Ishikawa (cell line): ENCODE measurements at regions not wholly inside any gene's neighbourhood (a gene's known extent, or its start where the extent isn't known, plus 50 kb on each side); places are given as distances from the start of the nearest gene placed in this dataset.

Source experiments
- CEBPB ChIP-seq: IDR thresholded peaks from 2 replicates; pipeline ENCODE4 v1.6.1; 2012
- CREB1 ChIP-seq: IDR thresholded peaks from 2 replicates; pipeline ENCODE4 v1.6.1; 2012; ENCODE audit warnings: low read depth
- EGR1 ChIP-seq: IDR thresholded peaks from 2 replicates; pipeline ENCODE4 v1.6.1; 2012
- EP300 ChIP-seq: IDR thresholded peaks from 2 replicates; pipeline ENCODE4 v1.6.1; 2012; ENCODE audit warnings: borderline replicate concordance
- FOXM1 ChIP-seq: IDR thresholded peaks from 2 replicates; pipeline ENCODE4 v1.6.1; 2012; ENCODE audit warnings: low read depth, borderline replicate concordance
- MAX ChIP-seq: IDR thresholded peaks from 2 replicates; pipeline ENCODE4 v1.6.1; 2012
- RAD21 ChIP-seq: IDR thresholded peaks from 2 replicates; pipeline ENCODE4 v1.6.1; 2012; ENCODE audit warnings: low read depth
- TAF1 ChIP-seq: IDR thresholded peaks from 2 replicates; pipeline ENCODE4 v1.6.1; 2012; ENCODE audit warnings: low read depth, mild to moderate bottlenecking
- TCF12 ChIP-seq: IDR thresholded peaks from 2 replicates; pipeline ENCODE4 v1.6.1; 2012; ENCODE audit warnings: low read depth
- TEAD4 ChIP-seq: IDR thresholded peaks from 2 replicates; pipeline ENCODE4 v1.6.1; 2012
- YY1 ChIP-seq: IDR thresholded peaks from 2 replicates; pipeline ENCODE4 v1.6.1; 2012; ENCODE audit warnings: low read depth
- ZBTB7A ChIP-seq: IDR thresholded peaks from 2 replicates; pipeline ENCODE4 v1.6.1; 2012; ENCODE audit warnings: low read depth
- TF ChIP-seq, protein P1 (sequence below): IDR thresholded peaks from 2 replicates; pipeline ENCODE4 v1.6.1; 2012; ENCODE audit warnings: low read depth, mild to moderate bottlenecking
- TF ChIP-seq, protein P2 (sequence below): IDR thresholded peaks from 2 replicates; pipeline ENCODE4 v1.6.1; 2012

GRCh38 chr14:71628433-71628832 lies 303.8 kb upstream of the RGS6 start:
- TF ChIP-seq TEAD4 (no peak), ZBTB7A (no peak), TCF12 (no peak), EP300 (no peak), MAX (no peak), CREB1 (no peak), EGR1 (no peak), TAF1 (no peak), RAD21 (no peak), CEBPB (no peak), YY1 (no peak), FOXM1 (no peak)
- TF ChIP-seq, protein P1, sequence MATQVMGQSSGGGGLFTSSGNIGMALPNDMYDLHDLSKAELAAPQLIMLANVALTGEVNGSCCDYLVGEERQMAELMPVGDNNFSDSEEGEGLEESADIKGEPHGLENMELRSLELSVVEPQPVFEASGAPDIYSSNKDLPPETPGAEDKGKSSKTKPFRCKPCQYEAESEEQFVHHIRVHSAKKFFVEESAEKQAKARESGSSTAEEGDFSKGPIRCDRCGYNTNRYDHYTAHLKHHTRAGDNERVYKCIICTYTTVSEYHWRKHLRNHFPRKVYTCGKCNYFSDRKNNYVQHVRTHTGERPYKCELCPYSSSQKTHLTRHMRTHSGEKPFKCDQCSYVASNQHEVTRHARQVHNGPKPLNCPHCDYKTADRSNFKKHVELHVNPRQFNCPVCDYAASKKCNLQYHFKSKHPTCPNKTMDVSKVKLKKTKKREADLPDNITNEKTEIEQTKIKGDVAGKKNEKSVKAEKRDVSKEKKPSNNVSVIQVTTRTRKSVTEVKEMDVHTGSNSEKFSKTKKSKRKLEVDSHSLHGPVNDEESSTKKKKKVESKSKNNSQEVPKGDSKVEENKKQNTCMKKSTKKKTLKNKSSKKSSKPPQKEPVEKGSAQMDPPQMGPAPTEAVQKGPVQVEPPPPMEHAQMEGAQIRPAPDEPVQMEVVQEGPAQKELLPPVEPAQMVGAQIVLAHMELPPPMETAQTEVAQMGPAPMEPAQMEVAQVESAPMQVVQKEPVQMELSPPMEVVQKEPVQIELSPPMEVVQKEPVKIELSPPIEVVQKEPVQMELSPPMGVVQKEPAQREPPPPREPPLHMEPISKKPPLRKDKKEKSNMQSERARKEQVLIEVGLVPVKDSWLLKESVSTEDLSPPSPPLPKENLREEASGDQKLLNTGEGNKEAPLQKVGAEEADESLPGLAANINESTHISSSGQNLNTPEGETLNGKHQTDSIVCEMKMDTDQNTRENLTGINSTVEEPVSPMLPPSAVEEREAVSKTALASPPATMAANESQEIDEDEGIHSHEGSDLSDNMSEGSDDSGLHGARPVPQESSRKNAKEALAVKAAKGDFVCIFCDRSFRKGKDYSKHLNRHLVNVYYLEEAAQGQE: no peak
- TF ChIP-seq, protein P2, sequence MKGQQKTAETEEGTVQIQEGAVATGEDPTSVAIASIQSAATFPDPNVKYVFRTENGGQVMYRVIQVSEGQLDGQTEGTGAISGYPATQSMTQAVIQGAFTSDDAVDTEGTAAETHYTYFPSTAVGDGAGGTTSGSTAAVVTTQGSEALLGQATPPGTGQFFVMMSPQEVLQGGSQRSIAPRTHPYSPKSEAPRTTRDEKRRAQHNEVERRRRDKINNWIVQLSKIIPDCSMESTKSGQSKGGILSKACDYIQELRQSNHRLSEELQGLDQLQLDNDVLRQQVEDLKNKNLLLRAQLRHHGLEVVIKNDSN: no peak

- TF ChIP-seq, protein P1: no peak
- no peak for TF ChIP-seq FOXM1
- no peak for TF ChIP-seq CREB1
- TF ChIP-seq MAX: no peak
- TF ChIP-seq TCF12: no peak
- no peak for TF ChIP-seq ZBTB7A
- TF ChIP-seq TEAD4: no peak
These were observed 303.0 kb upstream of the RGS6 start for GRCh38 chr14:71629250-71629649.

- no peak for TF ChIP-seq RAD21
- TF ChIP-seq, protein P1: no peak
- no peak for TF ChIP-seq EP300
- TF ChIP-seq TCF12: no peak
- TF ChIP-seq TAF1: no peak
These were observed 302.3 kb upstream of the RGS6 start for GRCh38 chr14:71629765-71630492.

DNA sequence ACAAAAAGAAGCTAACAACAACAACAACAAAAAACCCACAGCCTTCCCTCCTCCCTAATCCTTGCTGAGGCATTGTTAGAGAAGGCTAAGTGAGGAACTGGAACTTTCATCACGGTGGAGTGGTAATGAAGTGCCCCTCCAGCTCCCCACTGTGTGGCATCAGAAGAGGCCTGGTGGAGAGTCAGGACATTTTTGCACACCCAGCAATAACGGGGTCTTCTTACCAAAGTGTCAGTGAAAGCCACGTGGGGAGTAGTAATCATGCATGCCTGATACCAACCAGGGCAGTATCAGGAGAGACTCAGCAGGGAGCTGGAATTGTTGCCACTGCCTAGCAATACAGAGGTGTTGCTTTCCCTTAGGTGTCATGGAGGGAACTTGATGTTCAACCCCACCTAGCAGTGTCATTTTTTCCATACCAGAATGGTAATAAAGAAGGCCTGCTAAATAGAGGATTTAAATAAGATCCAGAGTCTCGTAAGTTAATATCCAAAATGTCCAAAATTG lies 299.7 kb upstream of the RGS6 start:
- no peak for TF ChIP-seq CEBPB
- no peak for TF ChIP-seq RAD21
- TF ChIP-seq TCF12: no peak
- TF ChIP-seq, protein P2: no peak
- TF ChIP-seq, protein P1: no peak
- no peak for TF ChIP-seq ZBTB7A
- no peak for TF ChIP-seq CREB1
- TF ChIP-seq TEAD4: no peak
- TF ChIP-seq EP300: no peak
- no peak for TF ChIP-seq TAF1
